ENCODE measurements at regions not wholly inside any gene's neighbourhood (a gene's known extent, or its start where the extent isn't known, plus 50 kb on each side); places are given as distances from the start of the nearest gene placed in this dataset.

GRCh38 chr16:35249051-35249450 is 1789.6 kb downstream of the TP53TG3F start:
- Histone ChIP-seq H3K36me3 (ENCODE audit: control insufficient read depth, insufficient read depth, low read length) (no peaks in the 10 kb centered on the region), H3K4me3 (ENCODE audit: low read depth, low read length) (no peak overlapping the region), H3K27me3 (ENCODE audit: control insufficient read depth, insufficient read depth, low read length) (no peaks in the 10 kb centered on the region)
- no peak for FAIRE-seq
- no peak for TF ChIP-seq CTCF (IDR thresholded peaks at IDR 0.05; ENCODE audit: insufficient read depth, low read length, severe bottlenecking)
- no peak for DNase-seq (ENCODE audit: low read depth)

- no peak for FAIRE-seq
- TF ChIP-seq CTCF (IDR thresholded peaks at IDR 0.05; ENCODE audit: insufficient read depth, low read length, severe bottlenecking): no peak
- H3K4me3 ChIP-seq (ENCODE audit: low read depth, low read length): no peak overlapping the region
- no peak for DNase-seq (ENCODE audit: low read depth)
- H3K27me3 ChIP-seq (ENCODE audit: control insufficient read depth, insufficient read depth, low read length): no peaks in the 10 kb centered on the region
- H3K36me3 ChIP-seq (ENCODE audit: control insufficient read depth, insufficient read depth, low read length): no peaks in the 10 kb centered on the region
Observed at GRCh38 chr16:35252356-35252936, 1793.0 kb downstream of the TP53TG3F start.

GRCh38 chr16:35255186-35255803 is 1795.9 kb downstream of the TP53TG3F start:
- Histone ChIP-seq H3K36me3 (ENCODE audit: control insufficient read depth, insufficient read depth, low read length) (no peaks in the 10 kb centered on the region), H3K4me3 (ENCODE audit: low read depth, low read length) (no peak overlapping the region), H3K27me3 (ENCODE audit: control insufficient read depth, insufficient read depth, low read length) (no peaks in the 10 kb centered on the region)
- TF ChIP-seq CTCF (IDR thresholded peaks at IDR 0.05; ENCODE audit: insufficient read depth, low read length, severe bottlenecking): no peak
- DNase-seq (ENCODE audit: low read depth): no peak
- FAIRE-seq: no peak

DNA sequence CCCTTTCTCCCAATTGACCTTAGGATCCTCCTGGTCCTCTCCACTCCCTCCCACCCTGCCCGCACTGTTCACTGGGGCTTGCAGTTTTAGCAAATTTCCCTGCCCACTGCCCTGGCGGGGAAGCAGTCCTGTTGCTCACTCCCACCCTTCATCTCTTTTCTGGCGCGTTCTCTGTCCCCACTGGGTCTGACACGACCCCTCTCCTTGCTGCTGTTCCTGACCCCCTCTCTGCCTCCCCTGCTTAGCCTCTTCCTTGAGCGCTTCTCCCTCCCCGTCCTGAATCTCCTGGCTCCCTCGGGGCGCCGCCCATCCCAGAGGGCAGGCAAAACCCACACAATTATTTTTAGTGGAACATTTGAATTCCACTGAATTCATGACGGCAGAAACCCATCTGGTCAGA is 1796.4 kb downstream of the TP53TG3F start:
- FAIRE-seq: no peak
- H3K27me3 ChIP-seq (ENCODE audit: control insufficient read depth, insufficient read depth, low read length): no peaks in the 10 kb centered on the region
- H3K4me3 ChIP-seq (ENCODE audit: low read depth, low read length): no peak overlapping the region
- DNase-seq (ENCODE audit: low read depth): no peak
- no peak for TF ChIP-seq CTCF (IDR thresholded peaks at IDR 0.05; ENCODE audit: insufficient read depth, low read length, severe bottlenecking)
- no peaks in the 10 kb centered on the region for H3K36me3 ChIP-seq (ENCODE audit: control insufficient read depth, insufficient read depth, low read length)

GRCh38 chr16:35258381-35258780 is 1799.0 kb downstream of the TP53TG3F start:
- no peak overlapping the region for H3K4me3 ChIP-seq (ENCODE audit: low read depth, low read length)
- no peak for TF ChIP-seq CTCF (IDR thresholded peaks at IDR 0.05; ENCODE audit: insufficient read depth, low read length, severe bottlenecking)
- no peaks in the 10 kb centered on the region for H3K27me3 ChIP-seq (ENCODE audit: control insufficient read depth, insufficient read depth, low read length)
- no peak for DNase-seq (ENCODE audit: low read depth)
- FAIRE-seq: no peak
- no peaks in the 10 kb centered on the region for H3K36me3 ChIP-seq (ENCODE audit: control insufficient read depth, insufficient read depth, low read length)

DNA sequence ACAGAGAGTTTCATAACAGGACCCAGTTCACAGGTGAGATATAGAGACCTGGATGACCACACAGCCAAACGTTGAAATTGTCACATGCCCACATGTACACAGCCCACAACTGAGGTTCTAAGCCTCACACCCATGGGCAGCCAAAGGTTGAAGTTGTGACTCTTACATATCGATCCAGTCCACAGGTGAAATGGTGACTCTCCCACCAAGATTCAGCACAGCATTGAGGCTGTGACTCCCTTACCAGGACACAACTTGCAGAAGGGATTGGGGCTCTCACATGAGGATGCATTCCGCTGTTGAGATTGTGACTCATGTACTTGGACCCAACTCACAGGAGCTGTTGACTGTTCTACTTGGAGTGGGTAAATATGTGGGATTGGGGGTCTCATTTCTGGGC is 1836.4 kb downstream of the TP53TG3F start:
- no peak for DNase-seq (ENCODE audit: low read depth)
- Histone ChIP-seq H3K27me3 (ENCODE audit: control insufficient read depth, insufficient read depth, low read length) (no peaks in the 10 kb centered on the region), H3K36me3 (ENCODE audit: control insufficient read depth, insufficient read depth, low read length) (no peaks in the 10 kb centered on the region), H3K4me3 (ENCODE audit: low read depth, low read length) (no peak overlapping the region)
- no peak for FAIRE-seq
- TF ChIP-seq CTCF (IDR thresholded peaks at IDR 0.05; ENCODE audit: insufficient read depth, low read length, severe bottlenecking): no peak
